C1 segment of cervical spinal cord (tissue), 14 donors: ENCODE measurements at regions not wholly inside any gene's neighbourhood (a gene's known extent, or its start where the extent isn't known, plus 50 kb on each side); places are given as distances from the start of the nearest gene placed in this dataset.

ENCODE experiments used
- DNase-seq, 14 donors: peaks; one replicate each; lab custom pipeline; 2025; lab: John Stamatoyannopoulos, UW

- DNase-seq = no peak
Measured at GRCh38 chr5:105828821-105829220, 1841.9 kb downstream of the EFNA5 start.

- no peak for DNase-seq
Measured at GRCh38 chr5:105821800-105822199, 1848.9 kb downstream of the EFNA5 start.

- no peak for DNase-seq
Measured at GRCh38 chr5:105817914-105818313, 1852.8 kb downstream of the EFNA5 start.

GRCh38 chr5:105817416-105817815, 1853.3 kb downstream of the EFNA5 start:
- DNase-seq = no peak

- no peak for DNase-seq
Measured at GRCh38 chr5:105816961-105817360, 1853.8 kb downstream of the EFNA5 start.

- no peak for DNase-seq
Measured at GRCh38 chr5:105812304-105812703, 1858.4 kb downstream of the EFNA5 start.

GRCh38 chr5:105807951-105808350, 1862.8 kb downstream of the EFNA5 start:
- no peak for DNase-seq

GRCh38 chr5:105807290-105807689, 1863.4 kb downstream of the EFNA5 start:
- no peak for DNase-seq

GRCh38 chr5:105806596-105806995, 1864.1 kb downstream of the EFNA5 start:
- DNase-seq = no peak

GRCh38 chr5:105803431-105803830, 1867.3 kb downstream of the EFNA5 start:
- no peak for DNase-seq

- DNase-seq = no peak
Measured at GRCh38 chr5:105794578-105794977, 1876.2 kb downstream of the EFNA5 start.

- DNase-seq = no peak
Measured at GRCh38 chr5:105789246-105789645, 1881.5 kb downstream of the EFNA5 start.

- DNase-seq = no peak
Measured at GRCh38 chr5:105783811-105784210, 1886.9 kb downstream of the EFNA5 start.

- no peak for DNase-seq
Measured at GRCh38 chr5:105782501-105782900, 1888.2 kb downstream of the EFNA5 start.

GRCh38 chr5:105773241-105773640, 1897.5 kb downstream of the EFNA5 start:
- no peak for DNase-seq

GRCh38 chr5:105767267-105767666, 1903.5 kb downstream of the EFNA5 start:
- no peak for DNase-seq

GRCh38 chr5:105762728-105763127, 1908.0 kb downstream of the EFNA5 start:
- DNase-seq = no peak

- DNase-seq = no peak
Measured at GRCh38 chr5:105754056-105754455, 1916.7 kb downstream of the EFNA5 start.

GRCh38 chr5:105752801-105753200, 1917.9 kb downstream of the EFNA5 start:
- no peak for DNase-seq

GRCh38 chr5:105751908-105752307, 1918.8 kb downstream of the EFNA5 start:
- DNase-seq = no peak

GRCh38 chr5:105745111-105745510, 1925.6 kb downstream of the EFNA5 start:
- no peak for DNase-seq

- DNase-seq = no peak
Measured at GRCh38 chr5:105740242-105740641, 1930.5 kb downstream of the EFNA5 start.

- DNase-seq = no peak
Measured at GRCh38 chr5:105739732-105740131, 1931.0 kb downstream of the EFNA5 start.

- no peak for DNase-seq
Measured at GRCh38 chr5:105735704-105736103, 1935.0 kb downstream of the EFNA5 start.

- DNase-seq = no peak
Measured at GRCh38 chr5:105730982-105731381, 1939.8 kb downstream of the EFNA5 start.
